Vagina (tissue), 2 donors: ENCODE measurements at regions not wholly inside any gene's neighbourhood (a gene's known extent, or its start where the extent isn't known, plus 50 kb on each side); places are given as distances from the start of the nearest gene placed in this dataset.

Source experiments
- CTCF ChIP-seq, 3 experiments: fragments of 450-650 bp in 2 of 3; fragments of 200-600 bp in 1 of 3; sonication (generic) in 1 of 3; IDR thresholded peaks; one replicate each; pipeline ENCODE4 v1.5.1; 2017 to 2019; ENCODE audit warnings: antibody characterized with exemption in 3 of 3, mild to moderate bottlenecking in 2 of 3, moderate library complexity in 2 of 3
- POLR2A ChIP-seq, 2 donors: fragments of 450-650 bp; IDR thresholded peaks; one replicate each; pipeline ENCODE4 v1.6.1; 2017; ENCODE audit warnings: antibody characterized with exemption in 2 of 2, mild to moderate bottlenecking in 2 of 2, moderate library complexity in 2 of 2

DNA sequence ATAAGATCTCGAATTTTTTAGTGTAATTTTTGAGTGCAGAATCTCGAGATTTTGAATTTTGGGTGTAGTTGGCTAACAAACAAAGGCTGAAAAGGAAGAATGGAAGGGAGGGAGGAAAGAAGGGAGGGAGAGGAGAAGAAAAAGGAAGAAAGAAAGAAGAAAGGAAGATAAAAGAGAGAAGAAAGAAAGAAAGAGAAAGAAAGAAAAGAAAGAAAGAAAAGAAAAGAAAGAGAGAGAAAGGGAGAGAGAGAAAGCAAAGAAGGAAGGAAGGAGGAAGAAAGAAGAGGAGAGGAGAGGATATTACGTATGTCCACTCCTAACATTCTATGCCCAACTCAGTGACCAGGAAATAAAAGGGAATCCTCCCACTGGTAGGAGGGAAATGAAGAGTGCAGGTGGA lies 169.6 kb downstream of the TBXT start:
- TF ChIP-seq CTCF (IDR thresholded peaks at IDR 0.05) (no peak), POLR2A (IDR thresholded peaks at IDR 0.05) (no peak)
